Kasumi-1 (cell line): ENCODE measurements at regions not wholly inside any gene's neighbourhood (a gene's known extent, or its start where the extent isn't known, plus 50 kb on each side); places are given as distances from the start of the nearest gene placed in this dataset.

Experiments
- DNase-seq, 2 experiments: peaks; one replicate each; lab custom pipeline; 2025; lab: John Stamatoyannopoulos, UW

GRCh38 chr2:120589771-120590608 lies 145.7 kb upstream of the GLI2 start:
- DNase-seq: no peak

DNA sequence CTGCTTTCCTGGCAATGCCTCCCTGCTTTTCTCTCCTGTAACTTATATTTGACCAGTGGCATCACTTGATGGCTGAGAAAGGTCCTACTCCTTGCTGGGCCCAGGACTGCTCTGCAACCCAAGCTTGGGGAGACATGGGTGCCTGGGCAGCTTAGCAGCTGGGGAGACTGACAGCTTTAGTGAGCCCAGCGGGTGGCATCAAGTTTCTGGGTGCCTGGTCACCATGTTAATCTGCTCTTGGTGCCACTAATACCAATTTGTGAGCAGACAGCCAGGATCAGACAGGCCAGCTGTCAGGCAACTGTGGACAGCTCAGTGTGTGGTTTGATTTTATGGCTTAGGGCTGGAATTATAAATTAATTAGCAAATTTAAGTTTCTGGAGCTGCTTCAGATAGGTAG lies 144.8 kb upstream of the GLI2 start:
- no peak for DNase-seq

- DNase-seq: no peak
Measured at GRCh38 chr2:120591572-120591971, 144.1 kb upstream of the GLI2 start.

DNA sequence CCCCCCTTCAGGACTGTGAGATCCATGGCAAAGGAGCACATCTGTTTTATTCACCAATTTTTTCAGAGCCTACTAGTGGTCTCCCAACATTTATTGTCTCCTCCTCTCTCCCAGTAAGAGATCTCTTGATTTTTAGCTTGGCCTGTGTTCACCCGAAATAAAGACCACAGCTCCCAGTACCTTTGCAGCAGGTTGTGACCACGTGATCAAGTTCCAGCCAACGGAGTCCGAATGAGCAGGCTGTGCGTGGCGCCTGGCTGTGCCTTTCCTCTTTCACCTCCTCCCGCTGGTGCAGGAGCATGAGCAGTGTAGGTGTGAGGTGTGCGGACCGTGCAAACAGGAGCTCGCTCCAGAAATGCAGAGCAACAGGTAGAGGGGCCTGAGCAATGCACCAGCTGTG lies 143.6 kb upstream of the GLI2 start:
- no peak for DNase-seq

DNA sequence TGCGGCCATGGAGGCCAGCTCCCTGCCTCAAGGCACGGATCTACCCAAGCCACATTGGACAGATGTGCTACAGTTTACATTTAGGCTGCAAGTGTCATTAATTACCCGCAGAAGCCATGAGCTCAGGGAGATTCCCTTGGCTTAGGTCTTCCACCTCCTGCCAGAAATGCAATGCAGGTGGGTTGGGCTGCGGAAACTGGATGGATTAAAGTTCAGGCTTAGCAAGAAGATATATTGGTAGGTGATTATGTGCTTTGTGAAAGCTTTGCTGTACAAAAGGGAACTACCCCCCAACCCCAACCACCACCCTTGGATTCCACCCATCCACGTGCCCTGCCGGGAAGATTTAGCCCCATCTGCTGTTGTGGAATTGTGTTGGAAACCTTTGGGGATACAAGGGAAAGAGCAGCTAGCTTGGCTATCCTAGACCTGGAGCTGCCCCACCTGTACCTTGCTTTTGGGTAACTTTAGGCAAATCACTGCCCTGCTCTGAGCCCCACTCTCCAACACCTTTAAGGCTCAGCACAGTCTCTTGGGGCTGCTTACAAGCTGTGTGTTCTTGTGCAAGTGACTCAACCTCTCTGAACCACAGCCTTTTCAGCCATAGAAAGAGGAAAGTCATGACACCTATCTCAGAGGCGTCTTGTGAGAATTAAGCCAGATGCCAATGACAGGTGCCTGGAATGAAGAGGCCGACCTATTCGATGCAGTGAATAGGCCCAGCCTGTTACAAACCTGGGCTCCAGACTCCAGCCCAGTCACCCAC lies 141.6 kb upstream of the GLI2 start:
- DNase-seq: no peak

GRCh38 chr2:120594856-120595685 lies 140.6 kb upstream of the GLI2 start:
- no peak for DNase-seq

GRCh38 chr2:120595739-120596138 lies 139.9 kb upstream of the GLI2 start:
- no peak for DNase-seq

GRCh38 chr2:120596191-120596811 lies 139.4 kb upstream of the GLI2 start:
- no peak for DNase-seq

DNA sequence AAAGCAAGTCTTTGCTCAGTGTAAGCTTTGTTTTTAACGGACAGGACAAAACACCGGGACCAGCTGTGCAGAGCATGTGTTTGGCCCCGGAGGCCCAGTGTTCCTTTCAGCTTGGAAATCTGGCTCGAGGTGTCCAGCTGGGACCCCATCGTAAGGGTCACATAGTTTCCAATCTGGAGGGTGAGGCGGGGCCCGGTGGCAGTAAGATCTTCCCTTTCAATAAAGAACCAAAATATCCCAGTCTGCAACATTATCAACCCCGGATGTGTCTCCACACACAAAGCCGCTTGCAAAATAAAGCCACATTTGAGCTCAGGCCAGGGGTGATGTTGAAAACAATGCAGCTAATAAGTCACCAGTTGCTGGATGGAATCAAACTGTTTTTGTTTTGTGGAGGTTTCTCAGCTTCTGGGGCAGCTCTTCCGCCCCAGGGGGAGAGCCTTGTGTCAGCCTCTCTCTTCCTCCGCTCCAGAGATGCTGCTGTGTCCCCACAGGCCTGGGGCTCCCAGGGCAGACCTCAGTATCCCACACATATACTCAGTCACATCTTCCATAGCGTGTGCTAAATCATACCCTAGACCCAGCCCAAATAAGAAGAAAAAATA lies 138.6 kb upstream of the GLI2 start:
- no peak for DNase-seq

DNA sequence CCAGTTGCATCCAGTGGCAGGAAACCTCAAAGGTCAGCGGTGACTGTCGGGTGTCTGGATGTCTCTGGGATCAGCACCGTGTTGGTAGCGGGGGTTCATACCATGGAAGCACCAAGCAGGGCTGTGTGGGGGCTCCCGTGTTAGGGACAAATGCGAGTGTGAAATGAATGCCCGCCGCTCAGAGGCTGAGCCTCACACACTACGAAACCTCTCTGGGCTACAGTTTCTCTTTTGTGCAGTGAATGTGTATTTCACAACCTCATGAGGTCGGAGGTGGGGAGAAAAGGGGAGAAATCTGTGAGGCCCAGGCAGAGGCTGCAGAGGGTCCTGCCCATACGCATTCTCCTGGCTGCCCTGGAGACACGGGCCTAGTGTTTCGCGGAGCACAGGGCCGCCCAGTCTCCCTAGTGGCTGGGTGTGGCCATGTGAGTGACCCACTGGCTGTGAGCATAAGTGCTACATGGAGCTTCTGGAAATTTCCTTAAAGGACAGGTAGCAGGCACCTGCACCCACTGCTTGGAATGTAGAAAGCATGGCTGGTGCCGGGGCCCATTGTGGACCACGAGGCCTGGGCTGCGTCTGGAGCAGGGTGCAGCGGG lies 138.0 kb upstream of the GLI2 start:
- DNase-seq: no peak

DNA sequence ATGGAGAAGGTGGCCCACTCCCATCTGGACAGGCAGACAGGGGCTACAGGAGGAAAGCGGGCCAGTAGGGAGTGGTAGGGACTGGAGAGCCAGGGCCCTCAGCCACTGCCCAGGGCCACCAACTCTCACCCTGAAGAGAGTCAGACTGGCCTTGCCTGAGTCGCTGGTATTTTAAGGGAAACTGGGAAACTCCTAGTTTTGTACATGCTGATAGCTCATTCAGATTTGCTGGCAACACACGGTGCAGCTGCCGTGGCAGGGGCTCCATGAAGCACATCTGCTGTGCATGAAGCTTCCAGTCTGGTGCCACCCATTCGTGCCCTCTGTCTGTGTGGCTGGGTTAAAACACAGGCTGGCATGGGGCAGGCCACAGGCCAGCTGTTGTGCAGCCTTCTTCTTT lies 137.3 kb upstream of the GLI2 start:
- no peak for DNase-seq

GRCh38 chr2:120599072-120599471 lies 136.6 kb upstream of the GLI2 start:
- no peak for DNase-seq

DNA sequence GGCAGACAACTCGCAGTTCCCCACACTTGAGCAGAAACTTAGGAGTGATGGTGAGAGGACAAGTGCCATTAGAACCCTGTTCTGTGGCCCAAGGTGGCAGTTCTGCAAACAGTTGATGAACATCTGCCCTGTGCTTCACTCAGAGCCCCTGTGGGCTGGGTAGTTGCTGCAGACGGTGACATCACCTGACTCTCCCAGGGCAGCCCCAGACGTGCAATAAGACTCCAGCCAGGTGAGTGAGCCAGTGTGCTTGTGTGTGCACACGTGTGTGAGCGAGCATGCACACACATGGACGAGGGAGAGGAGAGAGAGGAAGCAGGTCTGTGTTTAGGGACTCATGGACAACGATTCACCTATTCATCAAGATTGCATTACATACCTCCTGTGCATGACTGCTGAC lies 136.0 kb upstream of the GLI2 start:
- DNase-seq: no peak

GRCh38 chr2:120600335-120600734 lies 135.3 kb upstream of the GLI2 start:
- DNase-seq: no peak

DNA sequence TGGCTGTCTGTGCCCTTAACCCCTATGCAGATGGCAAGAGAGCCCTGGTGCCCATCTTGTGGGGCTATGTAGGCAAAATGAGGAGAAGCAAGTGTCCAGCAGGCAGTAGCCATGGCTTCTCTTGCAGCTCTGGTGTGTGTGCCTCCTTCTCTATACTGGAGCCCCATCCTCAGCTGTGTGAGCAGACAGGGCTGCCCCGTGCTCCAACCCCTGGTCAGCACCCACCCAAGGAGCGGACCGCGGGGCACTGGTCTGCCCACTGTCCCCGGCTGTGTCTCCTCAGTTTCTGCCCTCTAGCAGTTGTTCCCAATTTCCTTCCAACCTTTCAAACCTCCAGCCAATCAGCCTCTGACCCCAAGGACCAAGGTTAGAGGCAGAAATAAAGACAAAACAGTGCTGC lies 134.9 kb upstream of the GLI2 start:
- DNase-seq: no peak

DNA sequence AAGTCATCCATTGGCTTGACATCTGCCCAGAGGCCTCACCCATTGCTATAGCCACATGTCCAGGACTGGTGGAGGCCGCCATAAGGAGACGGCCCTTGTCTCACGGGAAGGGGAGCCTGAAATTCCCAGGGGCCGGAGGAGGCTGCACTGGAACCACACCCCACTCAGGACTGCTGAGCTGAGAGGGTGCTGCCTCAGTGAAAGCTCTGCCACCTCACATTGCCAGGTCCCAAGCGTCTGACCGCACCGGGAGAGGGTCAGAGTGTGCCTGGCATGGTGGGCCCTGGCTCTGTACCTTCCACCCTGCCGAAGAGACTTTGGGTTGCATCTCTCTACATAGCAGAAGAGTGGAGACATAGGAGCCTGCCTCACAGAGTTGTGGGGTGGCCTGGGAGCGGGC lies 134.1 kb upstream of the GLI2 start:
- no peak for DNase-seq

DNA sequence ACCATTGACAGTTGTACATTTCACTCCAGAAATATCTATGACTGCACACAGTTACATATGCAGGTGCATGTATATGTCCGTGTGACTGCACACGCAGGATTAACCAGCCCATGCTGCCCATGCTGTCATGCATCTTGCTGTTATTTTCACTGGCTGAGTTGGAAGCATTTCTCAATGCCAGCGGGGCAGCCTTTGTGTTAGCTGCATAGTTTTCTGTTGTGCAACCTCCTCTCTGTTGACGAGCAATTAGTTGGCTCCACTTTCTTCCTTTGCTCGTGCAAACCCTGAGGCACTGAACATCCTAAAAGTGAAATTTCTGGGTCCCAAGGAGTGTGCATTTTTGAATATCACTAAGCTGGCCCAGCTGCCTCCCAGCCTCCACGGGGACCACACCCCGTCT lies 133.4 kb upstream of the GLI2 start:
- DNase-seq: no peak

DNA sequence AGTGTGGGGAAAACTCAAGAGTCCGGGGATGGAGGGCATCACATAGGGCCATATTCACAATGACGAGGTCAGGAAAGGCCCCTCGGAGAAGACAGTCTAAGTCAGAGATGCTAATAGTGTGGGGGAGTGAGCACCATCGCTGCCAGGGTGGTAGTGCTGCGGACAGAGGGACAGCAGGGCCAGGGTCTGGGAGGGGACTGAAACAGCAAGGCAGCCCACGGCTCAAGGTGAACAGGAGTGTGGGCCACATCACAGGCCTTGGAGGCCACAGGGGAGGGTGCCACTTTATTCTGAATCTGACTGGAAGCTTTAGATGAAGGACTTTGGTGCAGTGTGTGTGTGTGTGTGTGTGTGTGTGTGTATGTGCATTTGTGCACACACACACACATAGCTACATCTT lies 130.9 kb upstream of the GLI2 start:
- DNase-seq: no peak

DNA sequence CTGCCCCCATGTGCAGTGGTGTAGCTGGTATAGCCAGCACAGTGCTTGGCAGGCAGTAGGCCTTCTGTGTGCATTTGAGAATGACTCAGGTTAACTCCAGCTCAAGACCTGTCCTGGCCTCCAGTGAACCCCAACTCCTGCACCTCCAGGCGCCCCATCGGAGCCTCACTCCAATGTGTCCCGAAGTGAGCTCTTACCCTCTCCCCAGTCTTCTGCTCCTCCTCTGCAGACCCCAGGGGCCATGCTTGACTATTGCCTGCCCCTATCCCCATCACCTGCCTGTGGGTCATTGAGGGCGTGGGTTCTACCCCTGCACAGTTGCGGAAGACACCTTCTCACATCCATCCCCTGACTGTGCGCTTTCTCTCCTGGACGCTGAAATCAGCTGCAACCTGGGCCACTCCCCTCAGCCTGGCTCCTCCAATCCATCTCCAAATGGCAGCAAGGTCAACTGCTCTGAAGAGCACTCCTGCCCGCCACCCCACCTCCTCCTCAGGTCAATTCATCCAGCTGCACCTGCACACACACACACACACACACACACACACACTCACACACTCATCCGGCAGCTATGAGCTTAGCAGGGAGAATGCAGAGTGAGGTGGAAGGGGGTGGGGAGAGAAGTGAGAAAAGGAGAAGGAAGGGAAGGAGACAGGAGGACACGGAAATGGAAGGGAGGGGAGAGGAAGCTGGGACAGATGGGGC lies 130.3 kb upstream of the GLI2 start:
- DNase-seq: peak; percentile 68 to 72

- no peak for DNase-seq
Measured at GRCh38 chr2:120606280-120606679, 129.4 kb upstream of the GLI2 start.

DNA sequence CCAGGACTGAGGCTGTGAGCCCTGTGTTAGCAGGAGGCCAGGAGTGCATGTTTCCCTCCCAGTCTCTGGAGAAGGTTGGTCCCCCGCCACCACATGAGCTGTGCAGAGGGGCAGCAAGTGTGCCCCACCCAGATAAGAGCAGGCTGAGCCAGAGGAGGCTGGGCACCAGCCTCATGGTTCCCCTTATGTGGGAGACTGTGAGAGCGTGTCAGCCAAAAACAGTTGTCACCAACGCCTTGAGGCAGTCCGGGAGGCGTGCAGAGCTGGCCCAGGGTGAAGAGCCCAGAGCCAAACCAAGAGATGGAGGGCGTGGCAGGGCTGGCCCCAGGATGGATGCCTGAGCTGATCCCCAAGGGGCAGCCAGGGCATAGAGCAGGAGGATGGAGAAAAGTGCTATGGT lies 128.7 kb upstream of the GLI2 start:
- no peak for DNase-seq
